Activated CD8-positive, alpha-beta T cell treated with anti-CD3 and anti-CD28 coated beads for 36 hours (primary cell): ENCODE measurements at regions not wholly inside any gene's neighbourhood (a gene's known extent, or its start where the extent isn't known, plus 50 kb on each side); places are given as distances from the start of the nearest gene placed in this dataset.

Experiments
- ATAC-seq: fragments of 200-7000 bp; cut with Tn5 transposase; one replicate; pipeline ENCODE4 v1.10.0; 2021; ENCODE audit warnings: mild to moderate bottlenecking, moderate library complexity
- CTCF ChIA-PET: fragments of 350-600 bp; sonication (Branson Sonifier 250); formaldehyde crosslinking; loops from one replicate; lab custom pipeline; 2021; ENCODE audit warnings: antibody characterized with exemption; lab: Charles Lee
- POLR2A ChIA-PET: fragments of 350-600 bp; sonication (Branson Sonifier 250); formaldehyde crosslinking; loops from one replicate; lab custom pipeline; 2021; ENCODE audit warnings: antibody characterized with exemption; lab: Charles Lee
- DNase-seq: peaks from one replicate; pipeline ENCODE4 v3.0.0-alpha.2; 2020
- H3K27ac Mint-ChIP-seq: one replicate; pipeline ENCODE4 v1.8.0; 2021; ENCODE audit warnings: mild to moderate bottlenecking, mixed read lengths
- H3K27me3 Mint-ChIP-seq: one replicate; pipeline ENCODE4 v1.8.0; 2021; ENCODE audit warnings: mixed read lengths
- H3K36me3 Mint-ChIP-seq: one replicate; pipeline ENCODE4 v1.8.0; 2021; ENCODE audit warnings: low read depth, mixed read lengths
- H3K4me1 Mint-ChIP-seq: one replicate; pipeline ENCODE4 v1.8.0; 2021; ENCODE audit warnings: low read depth, mixed read lengths
- H3K4me3 Mint-ChIP-seq: one replicate; pipeline ENCODE4 v1.8.0; 2021; ENCODE audit warnings: mild to moderate bottlenecking, moderate library complexity, mixed read lengths
- H3K9me3 Mint-ChIP-seq: one replicate; pipeline ENCODE4 v1.8.0; 2021; ENCODE audit warnings: mixed read lengths
- intact Hi-C: fragments of 100-400 bp; cut with micrococcal nuclease; formaldehyde crosslinking; loops from one replicate; pipeline ENCODE4 v1.10.0; 2022
- TF ChIP-seq, protein P1 (sequence below): fragments of 200-600 bp; IDR thresholded peaks from one replicate; pipeline ENCODE4 v1.8.0; 2022; ENCODE audit warnings: antibody characterized with exemption, mild to moderate bottlenecking

DNA sequence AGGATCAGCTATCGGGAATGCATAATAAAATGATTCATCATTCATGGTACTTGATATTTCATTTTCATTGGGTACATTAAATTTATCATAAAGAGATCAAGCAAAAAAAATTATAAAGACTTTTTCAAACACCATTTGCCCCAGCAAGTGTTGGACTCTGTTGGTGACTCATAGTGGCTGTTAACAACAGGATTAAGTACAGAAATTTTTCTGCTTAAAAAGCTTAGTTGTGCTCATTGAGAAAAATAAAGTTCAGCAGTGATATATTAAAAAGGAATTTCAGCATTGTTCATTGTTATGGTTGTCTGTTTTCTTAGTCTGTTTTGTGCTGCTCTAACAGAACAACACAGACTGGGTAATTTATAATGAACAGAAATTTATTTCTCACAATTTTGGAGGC, 86.2 kb upstream of the PCDH10 start:
- Mint-ChIP-seq H3K4me3 (no peak overlapping the region), H3K27ac (no peak overlapping the region), H3K27me3 (no peaks in the 10 kb centered on the region), H3K9me3 (peaks cover 7% of the 10 kb centered on the region), H3K36me3 (no peaks in the 10 kb centered on the region), H3K4me1 (no peaks in the 10 kb centered on the region)
- TF ChIP-seq, protein P1, sequence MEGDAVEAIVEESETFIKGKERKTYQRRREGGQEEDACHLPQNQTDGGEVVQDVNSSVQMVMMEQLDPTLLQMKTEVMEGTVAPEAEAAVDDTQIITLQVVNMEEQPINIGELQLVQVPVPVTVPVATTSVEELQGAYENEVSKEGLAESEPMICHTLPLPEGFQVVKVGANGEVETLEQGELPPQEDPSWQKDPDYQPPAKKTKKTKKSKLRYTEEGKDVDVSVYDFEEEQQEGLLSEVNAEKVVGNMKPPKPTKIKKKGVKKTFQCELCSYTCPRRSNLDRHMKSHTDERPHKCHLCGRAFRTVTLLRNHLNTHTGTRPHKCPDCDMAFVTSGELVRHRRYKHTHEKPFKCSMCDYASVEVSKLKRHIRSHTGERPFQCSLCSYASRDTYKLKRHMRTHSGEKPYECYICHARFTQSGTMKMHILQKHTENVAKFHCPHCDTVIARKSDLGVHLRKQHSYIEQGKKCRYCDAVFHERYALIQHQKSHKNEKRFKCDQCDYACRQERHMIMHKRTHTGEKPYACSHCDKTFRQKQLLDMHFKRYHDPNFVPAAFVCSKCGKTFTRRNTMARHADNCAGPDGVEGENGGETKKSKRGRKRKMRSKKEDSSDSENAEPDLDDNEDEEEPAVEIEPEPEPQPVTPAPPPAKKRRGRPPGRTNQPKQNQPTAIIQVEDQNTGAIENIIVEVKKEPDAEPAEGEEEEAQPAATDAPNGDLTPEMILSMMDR: no peak
- DNase-seq (no peak), ATAC-seq (no peak)
- ChIA-PET POLR2A (no interaction called here), CTCF (no interaction called here)
- intact Hi-C loops: no loop called here

DNA sequence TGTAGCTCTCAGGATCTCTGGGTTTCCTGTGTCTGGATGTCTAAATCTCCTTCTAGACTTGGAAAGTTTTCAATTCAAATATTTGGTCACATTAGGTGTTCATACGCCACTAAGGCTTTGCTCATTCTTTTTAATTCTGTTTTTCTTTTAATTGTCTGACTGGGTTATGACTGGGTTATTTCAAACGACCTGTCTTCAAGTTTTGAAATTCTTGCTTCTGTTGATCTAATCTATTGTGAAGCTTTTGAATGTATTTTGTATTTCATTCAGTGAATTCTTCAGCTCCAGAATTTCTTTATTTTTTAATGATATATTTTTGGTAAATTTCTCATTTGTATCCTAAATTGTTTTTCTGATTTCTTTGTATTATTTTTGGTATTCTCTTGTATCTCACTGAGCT, 81.0 kb upstream of the PCDH10 start:
- Mint-ChIP-seq H3K4me1 (no peaks in the 10 kb centered on the region), H3K4me3 (no peak overlapping the region), H3K9me3 (peaks cover 21% of the 10 kb centered on the region), H3K27ac (no peak overlapping the region), H3K27me3 (no peaks in the 10 kb centered on the region), H3K36me3 (no peaks in the 10 kb centered on the region)
- DNase-seq (no peak), ATAC-seq (no peak)
- POLR2A ChIA-PET: no interaction called here
- TF ChIP-seq, protein P1: no peak
- intact Hi-C loops: no loop called here
- CTCF ChIA-PET: no interaction called here

DNA sequence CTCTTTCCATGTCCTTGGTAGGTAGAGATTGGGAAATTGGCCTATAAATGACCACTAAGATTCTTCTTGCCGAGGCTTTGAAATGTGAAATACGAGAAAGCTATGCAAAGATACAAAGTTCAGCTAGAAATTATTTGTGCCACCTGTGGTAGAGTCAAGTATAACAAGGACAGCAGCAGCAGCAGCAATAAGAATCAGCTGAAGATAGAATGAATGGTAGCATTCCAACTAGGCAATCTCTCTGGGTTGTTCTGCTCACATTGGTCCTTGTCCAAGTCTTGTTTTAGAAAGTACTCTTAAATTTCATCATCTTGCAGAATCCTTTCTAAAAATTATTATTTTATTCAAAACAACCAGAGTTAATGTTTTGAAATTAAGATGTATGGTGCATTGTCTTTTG, 67.8 kb upstream of the PCDH10 start:
- TF ChIP-seq, protein P1: no peak
- POLR2A ChIA-PET: no interaction called here

DNA sequence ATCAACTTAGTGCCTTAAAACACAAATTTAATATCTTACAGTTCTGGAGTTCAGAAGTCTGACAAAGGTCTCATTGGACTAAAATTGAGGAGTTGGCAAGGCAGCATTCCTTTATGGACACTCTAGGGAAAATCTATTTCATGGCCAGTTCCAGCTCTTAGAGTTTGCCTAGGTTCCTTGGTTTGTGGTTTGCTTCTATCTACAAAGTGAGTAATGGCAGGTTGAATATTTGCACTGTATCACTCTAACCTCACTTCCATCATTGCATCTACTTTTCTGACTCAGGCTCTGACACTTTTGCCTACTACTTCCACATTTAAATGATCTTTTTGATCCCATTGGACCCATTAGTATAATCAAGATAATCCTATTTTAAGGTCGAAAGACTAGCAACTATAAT, 64.7 kb upstream of the PCDH10 start:
- Mint-ChIP-seq H3K4me3 (no peak overlapping the region), H3K9me3 (no peaks in the 10 kb centered on the region), H3K27me3 (no peaks in the 10 kb centered on the region), H3K27ac (no peak overlapping the region), H3K36me3 (no peaks in the 10 kb centered on the region), H3K4me1 (no peaks in the 10 kb centered on the region)
- TF ChIP-seq, protein P1: no peak
- ChIA-PET CTCF (no interaction called here), POLR2A (no interaction called here)
- no peak for ATAC-seq
- intact Hi-C loops: no loop called here
- no peak for DNase-seq

More for the DNA sequence above, 67.8 kb upstream of the PCDH10 start:
- H3K9me3 Mint-ChIP-seq: peaks cover 10% of the 10 kb centered on the region
- DNase-seq (no peak), ATAC-seq (no peak)
- no peaks in the 10 kb centered on the region for H3K27me3 Mint-ChIP-seq
- H3K4me3 Mint-ChIP-seq: no peak overlapping the region
- CTCF ChIA-PET: no interaction called here
- H3K27ac Mint-ChIP-seq: no peak overlapping the region
- no peaks in the 10 kb centered on the region for H3K36me3 Mint-ChIP-seq
- intact Hi-C loops: no loop called here
- H3K4me1 Mint-ChIP-seq: no peaks in the 10 kb centered on the region

DNA sequence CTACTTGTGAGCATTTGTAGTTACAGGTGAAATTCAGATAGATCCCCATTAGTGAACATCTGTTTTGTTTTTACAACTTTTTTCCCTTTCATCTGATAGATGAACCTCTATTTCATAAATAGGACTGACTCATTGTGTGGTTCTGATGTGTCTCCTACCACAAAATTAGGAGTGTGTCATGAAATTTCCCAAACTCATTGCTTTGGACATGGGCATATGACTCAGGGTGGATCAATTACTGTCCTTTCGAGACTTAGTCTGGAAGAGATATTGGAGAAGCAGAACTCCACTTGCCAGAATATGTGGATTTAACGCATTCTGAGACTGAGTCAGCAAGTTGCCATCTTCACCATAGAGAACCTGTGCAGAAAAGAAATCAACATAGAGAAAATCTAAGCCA, 53.5 kb upstream of the PCDH10 start:
- no peaks in the 10 kb centered on the region for H3K9me3 Mint-ChIP-seq
- POLR2A ChIA-PET: no interaction called here
- CTCF ChIA-PET: no interaction called here
- TF ChIP-seq, protein P1: no peak
- ATAC-seq (no peak), DNase-seq (no peak)
- H3K27me3 Mint-ChIP-seq: no peaks in the 10 kb centered on the region
- H3K36me3 Mint-ChIP-seq: no peaks in the 10 kb centered on the region
- intact Hi-C loops: no loop called here
- no peak overlapping the region for H3K4me3 Mint-ChIP-seq
- no peaks in the 10 kb centered on the region for H3K4me1 Mint-ChIP-seq
- no peak overlapping the region for H3K27ac Mint-ChIP-seq
